ENCODE measurements at regions not wholly inside any gene's neighbourhood (a gene's known extent, or its start where the extent isn't known, plus 50 kb on each side); places are given as distances from the start of the nearest gene placed in this dataset.
A peak's percentile ranks its signal among the peaks of the same experiment; 100 is the strongest.

GRCh38 chr2:45275242-45275805 lies 266.1 kb upstream of the SIX2 start:
- Histone ChIP-seq H4K20me1 (ENCODE audit: insufficient read depth, poor library complexity, severe bottlenecking) (no peaks in the 10 kb centered on the region), H3K79me2 (no peaks in the 10 kb centered on the region), H3K4me1 (ENCODE audit: insufficient read depth) (peaks cover 30% of the 10 kb centered on the region), H3K4me2 (peak overlapping the region; percentile 13), H3K4me3 (no peak overlapping the region), H3K9me3 (ENCODE audit: low read depth) (no peaks in the 10 kb centered on the region), H3K36me3 (replicated peaks; ENCODE audit: insufficient read depth, low read depth) (no peaks in the 10 kb centered on the region), H3K9me2 (replicated peaks; ENCODE audit: insufficient read depth) (no peaks in the 10 kb centered on the region), H2AFZ (no peak overlapping the region), H3K27ac (peak overlapping the region; percentile 49), H3K27me3 (peaks cover 2% of the 10 kb centered on the region)
- TF ChIP-seq EZH2phosphoT487 (IDR thresholded peaks at IDR 0.05; ENCODE audit: low read depth, severe bottlenecking, unreplicated experiment) (no peak), CTCF (IDR thresholded peaks at IDR 0.05; ENCODE audit: poor library complexity) (no peak), EZH2 (IDR thresholded peaks at IDR 0.05; ENCODE audit: borderline replicate concordance) (no peak)
- peak; percentile 63 for DNase-seq (ENCODE audit: low spot score)
- WGBS (ENCODE audit: low lambda C conversion rate, missing lambda C conversion rate): 59% methylated on average over 4 of the region's 4 CpGs

GRCh38 chr2:45274250-45274926 lies 265.1 kb upstream of the SIX2 start:
- Histone ChIP-seq H3K9me2 (replicated peaks; ENCODE audit: insufficient read depth) (no peaks in the 10 kb centered on the region), H3K27ac (peak overlapping the region; percentile 48), H3K4me3 (no peak overlapping the region), H3K4me1 (ENCODE audit: insufficient read depth) (peaks cover 34% of the 10 kb centered on the region), H3K36me3 (replicated peaks; ENCODE audit: insufficient read depth, low read depth) (no peaks in the 10 kb centered on the region), H3K27me3 (peaks cover 3% of the 10 kb centered on the region), H3K79me2 (no peaks in the 10 kb centered on the region), H2AFZ (no peak overlapping the region), H3K4me2 (peak overlapping the region; percentile 2), H4K20me1 (ENCODE audit: insufficient read depth, poor library complexity, severe bottlenecking) (no peaks in the 10 kb centered on the region), H3K9me3 (ENCODE audit: low read depth) (no peaks in the 10 kb centered on the region)
- DNase-seq (ENCODE audit: low spot score): no peak
- WGBS (ENCODE audit: low lambda C conversion rate, missing lambda C conversion rate): 29% methylated on average over 8 of the region's 8 CpGs
- no peak for TF ChIP-seq EZH2phosphoT487 (IDR thresholded peaks at IDR 0.05; ENCODE audit: low read depth, severe bottlenecking, unreplicated experiment)

DNA sequence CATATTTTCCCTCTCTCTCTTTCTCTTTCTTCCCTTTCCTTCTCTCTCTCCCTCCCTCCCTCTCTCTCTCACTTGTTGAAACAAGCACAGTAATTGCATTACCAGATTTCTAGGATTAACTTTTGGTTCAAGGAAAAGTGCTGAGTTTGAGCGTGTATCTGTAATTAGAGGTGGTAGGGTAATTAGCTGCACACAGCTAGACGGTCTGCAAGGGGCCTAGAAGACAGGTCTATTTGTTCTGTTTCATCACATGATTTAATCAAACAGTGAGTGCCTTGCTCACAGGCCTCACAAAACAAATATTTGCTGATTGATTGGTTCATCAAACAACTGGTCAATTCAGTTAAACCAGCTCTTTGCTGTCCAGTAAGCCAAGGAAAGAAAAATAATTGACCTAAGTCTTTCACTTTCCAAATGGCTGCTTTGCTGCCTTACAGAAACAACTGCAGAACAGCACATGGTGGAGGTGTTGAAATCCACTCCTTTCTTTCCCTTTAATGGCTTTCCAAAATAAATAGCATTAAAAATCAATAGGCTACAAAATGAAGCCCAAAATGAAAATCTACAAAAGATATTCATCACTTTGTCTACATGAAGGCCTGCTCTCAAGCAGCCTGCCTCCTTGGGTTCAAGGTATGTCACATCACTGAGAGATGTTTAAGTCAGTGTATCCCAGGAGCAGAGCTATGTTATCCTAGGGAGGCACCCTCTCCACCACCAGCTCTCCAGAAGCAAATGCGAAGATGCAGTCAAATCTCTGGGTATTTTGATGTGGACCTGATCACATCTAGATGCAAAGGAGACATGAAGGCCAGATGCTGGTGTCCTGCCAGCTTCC lies 264.4 kb upstream of the SIX2 start:
- TF ChIP-seq EZH2 (IDR thresholded peaks at IDR 0.05; ENCODE audit: borderline replicate concordance) (no peak), EZH2phosphoT487 (IDR thresholded peaks at IDR 0.05; ENCODE audit: low read depth, severe bottlenecking, unreplicated experiment) (peak; percentile 94), CTCF (IDR thresholded peaks at IDR 0.05; ENCODE audit: poor library complexity) (no peak)
- no peaks in the 10 kb centered on the region for H3K9me2 ChIP-seq (replicated peaks; ENCODE audit: insufficient read depth)
- peaks cover 8% of the 10 kb centered on the region for H3K27me3 ChIP-seq
- peak overlapping the region; percentile 48 for H3K27ac ChIP-seq
- no peak overlapping the region for H3K4me3 ChIP-seq
- H3K4me2 ChIP-seq: peak overlapping the region; percentile 7
- WGBS (ENCODE audit: low lambda C conversion rate, missing lambda C conversion rate): 63% methylated on average over 3 of the region's 3 CpGs
- no peaks in the 10 kb centered on the region for H3K9me3 ChIP-seq (ENCODE audit: low read depth)
- H2AFZ ChIP-seq: no peak overlapping the region
- peaks cover 41% of the 10 kb centered on the region for H3K4me1 ChIP-seq (ENCODE audit: insufficient read depth)
- peak; percentile 42 for DNase-seq (ENCODE audit: low spot score)
- H4K20me1 ChIP-seq (ENCODE audit: insufficient read depth, poor library complexity, severe bottlenecking): no peaks in the 10 kb centered on the region
- no peaks in the 10 kb centered on the region for H3K79me2 ChIP-seq
- H3K36me3 ChIP-seq (replicated peaks; ENCODE audit: insufficient read depth, low read depth): no peaks in the 10 kb centered on the region
